ENCODE measurements at regions not wholly inside any gene's neighbourhood (a gene's known extent, or its start where the extent isn't known, plus 50 kb on each side); places are given as distances from the start of the nearest gene placed in this dataset.

GRCh38 chr15:61411902-61412510 lies 182.9 kb upstream of the RORA start:
- Histone ChIP-seq H3K27ac (no peak overlapping the region), H3K27me3 (no peaks in the 10 kb centered on the region), H3K9me3 (ENCODE audit: low read depth) (no peaks in the 10 kb centered on the region), H3K4me1 (ENCODE audit: insufficient read depth) (no peaks in the 10 kb centered on the region), H2AFZ (no peak overlapping the region), H3K79me2 (no peaks in the 10 kb centered on the region), H3K9me2 (replicated peaks; ENCODE audit: insufficient read depth) (no peaks in the 10 kb centered on the region), H4K20me1 (ENCODE audit: insufficient read depth, poor library complexity, severe bottlenecking) (no peaks in the 10 kb centered on the region), H3K36me3 (replicated peaks; ENCODE audit: insufficient read depth, low read depth) (no peaks in the 10 kb centered on the region), H3K4me2 (no peak overlapping the region), H3K4me3 (no peak overlapping the region)
- DNase-seq (ENCODE audit: low spot score) = no peak
- WGBS (ENCODE audit: low lambda C conversion rate, missing lambda C conversion rate) = 50% methylated on average over 3 of the region's 3 CpGs
- no peak for TF ChIP-seq EZH2 (IDR thresholded peaks at IDR 0.05; ENCODE audit: borderline replicate concordance)
- no peak for TF ChIP-seq EZH2phosphoT487 (IDR thresholded peaks at IDR 0.05; ENCODE audit: low read depth, severe bottlenecking, unreplicated experiment)
- no peak for TF ChIP-seq CTCF (IDR thresholded peaks at IDR 0.05; ENCODE audit: poor library complexity)

- Histone ChIP-seq H3K36me3 (replicated peaks; ENCODE audit: insufficient read depth, low read depth) (no peaks in the 10 kb centered on the region), H3K27ac (no peak overlapping the region), H3K4me3 (no peak overlapping the region), H3K27me3 (no peaks in the 10 kb centered on the region), H2AFZ (no peak overlapping the region), H3K4me2 (no peak overlapping the region), H4K20me1 (ENCODE audit: insufficient read depth, poor library complexity, severe bottlenecking) (no peaks in the 10 kb centered on the region), H3K9me3 (ENCODE audit: low read depth) (no peaks in the 10 kb centered on the region), H3K79me2 (no peaks in the 10 kb centered on the region), H3K9me2 (replicated peaks; ENCODE audit: insufficient read depth) (no peaks in the 10 kb centered on the region), H3K4me1 (ENCODE audit: insufficient read depth) (no peaks in the 10 kb centered on the region)
- TF ChIP-seq EZH2 (IDR thresholded peaks at IDR 0.05; ENCODE audit: borderline replicate concordance) = no peak
- no peak for TF ChIP-seq EZH2phosphoT487 (IDR thresholded peaks at IDR 0.05; ENCODE audit: low read depth, severe bottlenecking, unreplicated experiment)
- no peak for TF ChIP-seq CTCF (IDR thresholded peaks at IDR 0.05; ENCODE audit: poor library complexity)
- 80% methylated on average over 2 of the region's 2 CpGs for WGBS (ENCODE audit: low lambda C conversion rate, missing lambda C conversion rate)
- no peak for DNase-seq (ENCODE audit: low spot score)
Measured at GRCh38 chr15:61410662-61411061, 181.6 kb upstream of the RORA start.

GRCh38 chr15:61404567-61404966 lies 175.5 kb upstream of the RORA start:
- Histone ChIP-seq H3K4me3 (no peak overlapping the region), H4K20me1 (ENCODE audit: insufficient read depth, poor library complexity, severe bottlenecking) (no peaks in the 10 kb centered on the region), H3K4me2 (no peak overlapping the region), H2AFZ (no peak overlapping the region), H3K36me3 (replicated peaks; ENCODE audit: insufficient read depth, low read depth) (no peaks in the 10 kb centered on the region), H3K27ac (no peak overlapping the region), H3K9me2 (replicated peaks; ENCODE audit: insufficient read depth) (no peaks in the 10 kb centered on the region), H3K4me1 (ENCODE audit: insufficient read depth) (no peaks in the 10 kb centered on the region), H3K27me3 (no peaks in the 10 kb centered on the region), H3K9me3 (ENCODE audit: low read depth) (no peaks in the 10 kb centered on the region), H3K79me2 (no peaks in the 10 kb centered on the region)
- no peak for TF ChIP-seq CTCF (IDR thresholded peaks at IDR 0.05; ENCODE audit: poor library complexity)
- TF ChIP-seq EZH2phosphoT487 (IDR thresholded peaks at IDR 0.05; ENCODE audit: low read depth, severe bottlenecking, unreplicated experiment) = no peak
- TF ChIP-seq EZH2 (IDR thresholded peaks at IDR 0.05; ENCODE audit: borderline replicate concordance) = no peak
- DNase-seq (ENCODE audit: low spot score) = no peak
- 87% methylated on average over 2 of the region's 2 CpGs for WGBS (ENCODE audit: low lambda C conversion rate, missing lambda C conversion rate)
